Inflammatory macrophage treated with lipopolysaccharide for 1 hour (primary cell): ENCODE measurements at regions not wholly inside any gene's neighbourhood (a gene's known extent, or its start where the extent isn't known, plus 50 kb on each side); places are given as distances from the start of the nearest gene placed in this dataset.

ENCODE experiments used
- DNase-seq, 2 donors: peaks; one replicate each; pipeline ENCODE4 v3.0.0-alpha.2; 2020 to 2022

DNA sequence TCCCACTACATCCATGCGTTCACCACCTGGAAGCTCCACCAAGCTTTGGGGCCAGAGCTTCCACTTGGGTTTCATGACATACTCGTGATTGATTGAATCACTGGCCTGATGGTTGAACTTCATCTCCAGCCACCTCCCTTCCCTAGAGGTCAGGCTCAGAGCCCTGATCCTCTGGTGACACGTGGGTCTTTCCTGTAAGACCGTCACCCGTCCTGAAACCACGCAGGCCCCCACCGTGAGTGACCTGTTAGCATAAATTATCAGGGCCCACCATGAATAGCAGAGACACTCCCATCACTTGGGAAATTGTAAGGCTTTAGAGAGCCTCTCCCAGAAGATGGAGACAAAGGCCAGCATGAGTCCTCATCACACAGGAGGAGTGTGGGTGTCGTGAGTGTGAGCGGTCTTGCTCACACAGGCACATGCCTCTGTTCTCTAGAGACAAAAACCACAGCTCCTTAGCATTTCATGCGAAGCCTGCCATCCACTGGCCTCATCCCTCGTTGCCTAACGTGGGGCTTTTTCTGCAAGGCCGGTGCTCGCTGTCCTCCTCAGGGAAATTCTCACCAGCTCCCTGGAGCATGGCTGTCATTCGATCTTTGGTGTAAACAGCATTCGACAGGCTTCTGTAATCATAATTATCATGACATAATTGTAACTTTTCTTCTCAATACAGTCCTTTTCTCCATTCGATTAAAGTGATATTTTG is 65.1 kb upstream of the DUSP22 start:
- peak; percentile 74 to 98 for DNase-seq

DNA sequence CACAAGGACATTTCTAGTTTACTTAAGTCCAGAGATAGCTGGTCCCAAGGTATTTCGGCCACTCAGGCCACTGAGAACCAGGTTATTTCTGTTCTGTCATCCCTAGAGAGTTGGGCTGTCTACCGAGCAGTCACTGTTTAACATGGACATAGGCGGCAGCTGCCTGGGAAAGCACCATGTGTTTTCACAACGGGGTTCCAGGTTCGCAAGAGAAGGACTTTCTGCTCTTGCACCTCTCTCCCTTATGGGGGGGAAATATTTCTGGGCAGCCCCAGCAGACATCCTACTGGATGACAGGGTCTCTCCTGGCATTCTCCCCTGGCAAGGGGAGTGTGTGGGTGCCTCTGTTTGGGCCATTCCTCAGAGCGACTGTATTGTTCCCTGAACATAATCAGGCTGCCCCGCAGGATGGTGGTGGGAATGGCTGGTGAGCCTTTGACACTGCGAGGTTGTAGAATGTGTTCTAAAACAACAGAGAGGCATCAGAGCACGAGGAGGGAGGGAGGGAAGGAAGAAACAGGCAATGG is 64.4 kb upstream of the DUSP22 start:
- peak; percentile 45 to 85 for DNase-seq

DNA sequence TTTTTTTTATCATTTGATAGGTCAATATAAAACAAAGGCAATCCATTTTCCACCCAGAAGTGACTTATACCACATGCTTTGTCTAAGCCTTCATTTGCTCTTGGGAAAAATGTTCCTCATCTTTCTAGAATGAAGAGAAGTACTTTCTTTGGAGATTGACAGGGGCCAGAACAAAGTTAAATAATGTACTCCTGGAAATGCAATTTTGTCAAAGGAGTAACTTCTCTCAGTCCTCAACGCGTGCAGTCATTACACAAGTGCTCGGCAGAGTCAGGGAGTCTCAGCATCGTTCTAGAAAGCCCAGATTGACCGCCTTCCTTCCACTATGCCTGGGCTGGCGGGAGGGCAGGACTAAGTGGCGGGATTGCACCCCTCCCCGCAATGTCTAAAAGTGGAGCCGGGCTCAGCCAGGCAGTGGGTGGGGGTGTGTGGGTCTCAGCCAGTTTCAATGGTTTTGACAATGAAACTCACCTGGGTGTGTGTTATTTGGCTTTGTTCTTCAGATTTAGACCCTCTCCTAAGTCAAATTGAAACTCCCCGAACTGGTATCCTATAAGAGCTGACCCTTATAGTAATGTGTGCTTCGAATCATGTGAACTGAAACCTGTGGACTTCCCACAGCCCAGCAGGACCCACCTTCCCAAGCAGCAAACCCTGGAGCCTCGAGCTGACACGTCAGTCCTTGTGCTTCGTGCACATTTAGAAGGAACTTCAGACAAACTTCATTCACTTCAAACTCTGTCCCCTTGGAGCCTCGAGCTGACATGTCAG is 63.2 kb upstream of the DUSP22 start:
- no peak for DNase-seq

GRCh38 chr6:231779-232178 is 60.5 kb upstream of the DUSP22 start:
- peak; percentile 35 to 50 for DNase-seq

DNA sequence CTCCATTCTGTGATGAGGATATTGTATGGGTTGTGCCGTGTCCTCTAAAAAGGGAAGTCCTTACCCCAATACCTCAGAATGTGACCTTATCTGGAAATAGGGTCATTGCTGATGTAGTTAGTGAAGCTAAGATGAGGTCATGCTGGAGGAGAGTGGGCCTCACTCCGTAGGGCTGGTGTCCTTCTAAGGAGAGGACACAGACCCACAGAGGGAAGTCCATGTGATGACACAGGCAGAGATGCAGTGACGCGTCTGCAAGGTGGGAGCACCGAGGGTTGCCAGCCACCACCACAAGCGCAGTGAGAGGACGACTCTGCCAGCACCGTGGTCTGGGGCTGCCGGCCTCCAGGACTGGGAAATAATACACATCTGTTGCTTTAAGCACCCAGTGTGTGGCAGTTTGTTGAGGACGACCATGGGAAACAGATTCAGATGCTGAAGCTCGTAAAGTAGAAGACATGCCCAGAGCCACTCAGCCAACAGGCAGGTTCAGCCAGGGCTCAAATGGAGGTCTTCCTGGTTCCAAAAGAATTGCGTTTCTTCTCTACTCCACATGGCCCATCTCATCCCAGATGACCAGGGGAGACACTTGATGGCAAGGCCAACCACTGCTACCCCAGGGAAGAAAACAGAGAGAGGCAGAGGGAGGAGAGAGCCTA is 59.2 kb upstream of the DUSP22 start:
- DNase-seq = peak; percentile 60 to 82

DNA sequence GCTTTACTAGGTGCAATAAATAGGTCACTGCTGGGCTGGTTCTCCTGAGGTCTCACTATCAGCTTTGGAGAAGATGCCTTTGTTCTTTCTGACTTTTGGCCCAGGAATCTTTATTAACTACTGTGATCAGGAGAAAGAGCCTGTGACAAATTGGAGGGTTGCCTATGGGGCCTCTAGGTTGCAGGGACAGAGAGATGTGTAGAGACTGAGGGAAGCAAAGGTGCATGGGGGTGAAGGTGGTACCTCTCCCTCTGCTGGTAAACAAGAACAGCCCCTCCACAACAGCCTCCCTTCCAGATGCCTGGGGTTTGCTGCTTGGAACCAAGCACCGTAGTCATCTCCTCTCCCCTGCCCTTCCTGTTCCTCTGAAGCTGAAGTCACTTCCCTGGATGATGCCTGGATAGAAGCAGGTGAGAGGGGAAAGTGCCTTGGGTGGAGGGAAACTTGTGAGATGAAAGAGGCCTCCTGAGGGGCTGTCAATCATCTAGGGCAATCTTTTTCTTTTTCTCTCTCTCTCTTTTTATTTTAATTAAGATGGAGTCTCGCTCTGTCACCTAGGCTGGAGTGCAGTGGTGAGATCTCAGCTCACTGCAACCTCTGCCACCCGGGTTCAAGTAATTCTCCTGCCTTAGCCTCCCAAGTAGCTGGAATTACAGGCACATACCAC is 57.4 kb upstream of the DUSP22 start:
- DNase-seq = no peak

DNA sequence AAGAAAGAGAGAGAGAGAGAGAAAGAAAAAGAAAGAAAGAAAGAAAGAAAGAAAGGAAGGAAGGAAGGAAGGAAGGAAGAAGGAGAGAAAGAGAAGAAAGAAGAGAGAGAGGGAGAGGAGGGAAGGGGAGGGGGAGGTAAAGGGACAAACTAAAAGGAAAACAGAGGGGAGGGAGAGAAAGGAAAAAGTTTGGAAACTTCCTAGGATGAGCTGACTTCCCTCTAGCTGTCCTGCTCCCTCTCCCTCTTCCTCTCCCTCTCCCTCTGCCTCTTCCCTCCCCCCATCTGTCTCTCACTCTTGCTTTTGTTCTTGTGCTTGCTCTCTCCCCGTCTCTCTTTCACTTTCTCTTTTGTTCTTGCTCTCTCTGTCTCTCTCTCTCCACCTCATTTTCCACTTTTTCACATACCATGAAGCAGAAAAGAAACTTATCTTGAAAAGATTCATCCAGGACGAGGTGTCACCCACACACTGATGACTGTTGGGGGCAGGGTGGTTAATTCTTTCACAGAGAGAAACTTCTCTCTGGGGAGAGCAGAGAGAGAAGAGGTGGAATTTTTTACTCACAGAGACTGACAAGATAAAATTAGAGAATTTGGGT is 56.4 kb upstream of the DUSP22 start:
- DNase-seq = peak; percentile 63 to 65

GRCh38 chr6:236519-236918 is 55.8 kb upstream of the DUSP22 start:
- DNase-seq = no peak

- DNase-seq = no peak
Measured at GRCh38 chr6:240151-240550, 52.1 kb upstream of the DUSP22 start.

GRCh38 chr6:241336-241865 is 50.9 kb upstream of the DUSP22 start:
- no peak for DNase-seq
